Fibroblast of skin of abdomen (primary cell): ENCODE measurements at regions not wholly inside any gene's neighbourhood (a gene's known extent, or its start where the extent isn't known, plus 50 kb on each side); places are given as distances from the start of the nearest gene placed in this dataset.
"Not testable (repeated sequence)": the region's sequence is repeated elsewhere in the genome, so short reads cannot be mapped to it uniquely, and the experiment has no call there.

Experiments used
- DNase-seq: peaks from one replicate; pipeline ENCODE4 v3.0.0-alpha.2; 2013

- DNase-seq: no peak
These were observed 495.6 kb upstream of the PTCHD4 start for GRCh38 chr6:48606618-48607017.

GRCh38 chr6:48597951-48598350, 487.0 kb upstream of the PTCHD4 start:
- no peak for DNase-seq

GRCh38 chr6:48596830-48597229, 485.8 kb upstream of the PTCHD4 start:
- DNase-seq: no peak

GRCh38 chr6:48591158-48591557, 480.2 kb upstream of the PTCHD4 start:
- DNase-seq: not testable (repeated sequence)

DNA sequence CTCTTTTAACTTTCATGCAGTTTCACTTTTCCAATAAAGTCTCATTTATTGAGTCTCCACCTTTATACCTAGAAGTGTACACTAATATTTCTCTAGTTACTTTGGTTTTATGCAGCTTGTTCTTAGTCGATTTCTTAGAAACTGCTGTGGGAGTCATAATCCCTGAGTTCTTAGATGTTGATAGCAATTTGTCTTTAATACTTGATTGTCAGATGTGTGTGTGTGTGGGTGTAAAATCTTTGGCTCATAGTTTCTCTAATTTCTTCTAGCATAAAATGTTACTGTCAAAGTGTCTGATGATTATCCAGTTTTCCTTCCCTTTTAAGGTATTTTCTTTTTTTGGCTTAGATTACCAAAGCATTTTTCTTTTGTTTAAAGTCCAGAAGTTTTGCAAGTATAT, 473.8 kb upstream of the PTCHD4 start:
- no peak for DNase-seq

GRCh38 chr6:48570656-48571055, 459.7 kb upstream of the PTCHD4 start:
- no peak for DNase-seq

DNA sequence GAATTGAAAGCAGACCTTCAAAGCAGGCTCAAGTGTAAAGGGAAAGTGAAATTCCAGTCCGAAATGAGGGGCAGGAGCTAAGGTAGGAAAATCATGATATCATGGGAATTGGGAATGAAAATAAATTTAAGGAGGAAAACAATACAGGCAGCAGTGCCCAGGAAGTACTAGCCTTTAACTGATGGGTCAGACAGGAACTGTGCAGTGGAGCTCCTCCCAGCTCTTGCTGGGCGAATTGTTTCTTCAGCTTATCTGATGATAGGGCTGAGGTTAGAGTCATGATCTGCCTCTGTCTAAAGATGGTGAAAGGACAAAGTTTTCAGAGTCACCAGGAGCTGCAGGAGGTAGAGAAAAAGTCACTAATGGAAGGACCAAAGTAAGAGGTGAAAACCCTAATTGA, 457.9 kb upstream of the PTCHD4 start:
- no peak for DNase-seq

- DNase-seq: peak; percentile 10
These were observed 456.0 kb upstream of the PTCHD4 start for GRCh38 chr6:48567016-48567415.

GRCh38 chr6:48564036-48564820, 453.2 kb upstream of the PTCHD4 start:
- DNase-seq: no peak

GRCh38 chr6:48563433-48563832, 452.4 kb upstream of the PTCHD4 start:
- no peak for DNase-seq

- peak; percentile 47 for DNase-seq
These were observed 449.4 kb upstream of the PTCHD4 start for GRCh38 chr6:48560408-48560807.

- DNase-seq: no peak
These were observed 442.6 kb upstream of the PTCHD4 start for GRCh38 chr6:48553467-48554189.

DNA sequence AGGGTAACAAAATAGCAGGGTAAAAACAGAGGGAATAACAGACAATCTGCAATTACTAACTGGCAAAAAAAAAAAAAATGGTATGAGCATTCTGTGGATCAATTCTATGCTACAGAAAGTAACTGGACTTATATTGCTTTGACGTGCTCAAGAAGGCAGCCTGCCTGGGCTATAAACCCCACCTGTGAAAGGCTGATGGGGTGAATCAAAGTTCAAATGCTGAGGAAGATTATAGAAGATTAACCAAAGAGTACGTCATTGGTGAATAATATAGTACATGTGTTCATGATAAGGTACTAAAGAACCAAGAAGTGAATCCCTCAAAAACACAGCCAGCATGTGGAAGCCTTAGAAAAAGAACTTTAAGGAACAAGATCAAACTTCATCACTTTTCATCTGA, 441.9 kb upstream of the PTCHD4 start:
- DNase-seq: no peak

DNA sequence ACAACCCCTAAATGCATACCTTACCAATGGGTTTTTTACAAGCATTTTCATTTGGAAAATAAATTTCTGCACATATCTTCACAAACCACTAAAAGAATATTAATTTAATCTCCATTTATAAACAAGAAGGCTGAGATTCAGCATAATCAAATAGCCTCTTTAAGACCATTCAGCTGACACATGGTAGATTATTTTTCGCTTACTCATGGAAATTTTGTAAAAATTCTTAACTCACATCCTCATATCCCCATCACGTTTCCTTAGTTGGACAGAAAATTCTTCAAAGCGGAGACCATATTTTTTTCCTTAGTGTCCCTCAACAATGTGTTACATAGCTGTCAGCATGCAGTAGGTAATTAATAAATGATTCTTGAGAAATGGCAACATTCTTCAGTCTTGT, 439.6 kb upstream of the PTCHD4 start:
- DNase-seq: no peak

GRCh38 chr6:48542191-48542590, 431.2 kb upstream of the PTCHD4 start:
- peak; percentile 4 for DNase-seq

DNA sequence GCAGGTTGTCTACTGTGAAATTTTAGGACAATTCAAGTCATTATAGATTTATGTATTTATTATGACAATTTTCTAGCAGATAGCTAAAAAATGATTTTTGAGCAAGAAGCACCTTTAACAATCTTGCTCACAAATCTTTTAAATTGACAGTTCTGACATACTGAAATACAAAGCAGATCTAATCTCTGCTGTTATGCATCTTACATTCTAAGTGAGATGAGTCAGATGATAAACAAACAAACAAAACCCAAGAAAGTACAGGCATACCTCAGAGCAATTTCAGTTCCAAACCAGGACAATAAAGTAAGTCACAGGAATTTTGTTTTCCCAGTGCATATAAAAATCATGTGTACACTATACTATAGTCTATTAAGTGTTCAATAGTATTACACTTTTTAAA, 430.7 kb upstream of the PTCHD4 start:
- DNase-seq: no peak

DNA sequence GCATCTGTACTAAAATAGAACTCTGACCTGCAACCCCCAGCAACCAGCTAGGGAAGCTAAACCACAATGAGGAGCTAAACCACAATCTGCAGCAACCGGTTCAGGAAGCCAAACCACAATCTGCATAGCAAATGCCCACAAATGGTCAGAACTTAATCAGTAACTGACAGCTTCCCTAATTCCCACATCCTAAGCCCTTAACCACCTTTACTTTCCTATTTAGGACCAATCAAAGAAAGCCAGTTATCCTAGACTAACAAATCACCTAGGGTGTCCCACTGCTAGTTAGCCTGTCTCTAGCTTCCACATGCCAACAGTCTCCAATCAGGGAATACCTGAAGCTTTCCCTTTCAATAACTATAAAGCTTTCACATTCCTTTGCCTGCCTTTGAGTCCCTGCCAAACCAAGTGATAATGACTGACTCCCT, 424.6 kb upstream of the PTCHD4 start:
- peak; percentile 65 for DNase-seq

- DNase-seq: not testable (repeated sequence)
These were observed 420.0 kb upstream of the PTCHD4 start for GRCh38 chr6:48530978-48531377.

DNA sequence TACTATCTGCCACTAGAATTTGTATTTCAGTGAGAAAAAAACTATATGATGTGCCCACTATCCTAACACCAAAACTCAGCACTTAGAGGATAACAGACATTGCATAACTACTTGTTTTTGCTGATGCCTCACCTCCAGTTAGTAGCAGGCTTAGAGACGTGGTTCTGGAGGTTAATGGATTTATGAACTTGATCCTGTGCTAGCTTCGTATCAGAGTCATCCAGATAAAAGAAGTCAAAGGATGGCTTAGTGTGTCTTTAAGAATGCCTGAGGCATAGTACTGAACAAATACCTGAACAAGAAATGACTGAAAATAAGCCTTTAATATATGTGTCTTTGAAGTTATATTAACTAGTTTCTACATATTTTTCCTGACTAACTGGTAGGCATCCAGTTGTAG, 414.9 kb upstream of the PTCHD4 start:
- DNase-seq: no peak

DNA sequence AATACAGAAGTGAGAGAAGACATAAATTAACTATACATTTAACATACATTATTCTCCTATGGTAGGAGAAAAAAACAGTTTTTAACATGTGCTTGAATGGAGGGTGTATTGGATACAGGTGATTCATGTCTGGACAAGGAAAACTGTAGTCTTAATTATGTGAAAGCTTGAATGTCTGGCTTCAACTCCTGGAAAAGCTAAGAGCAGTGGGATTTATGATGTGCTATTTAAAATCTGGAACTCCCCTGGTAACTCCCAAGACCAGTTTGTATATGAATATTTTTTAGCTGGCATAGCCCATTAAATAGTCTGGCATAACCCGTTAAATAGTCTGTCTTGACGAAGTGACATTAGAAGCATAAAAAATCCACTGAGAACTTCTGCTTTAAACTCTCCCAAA, 410.0 kb upstream of the PTCHD4 start:
- DNase-seq: no peak

DNA sequence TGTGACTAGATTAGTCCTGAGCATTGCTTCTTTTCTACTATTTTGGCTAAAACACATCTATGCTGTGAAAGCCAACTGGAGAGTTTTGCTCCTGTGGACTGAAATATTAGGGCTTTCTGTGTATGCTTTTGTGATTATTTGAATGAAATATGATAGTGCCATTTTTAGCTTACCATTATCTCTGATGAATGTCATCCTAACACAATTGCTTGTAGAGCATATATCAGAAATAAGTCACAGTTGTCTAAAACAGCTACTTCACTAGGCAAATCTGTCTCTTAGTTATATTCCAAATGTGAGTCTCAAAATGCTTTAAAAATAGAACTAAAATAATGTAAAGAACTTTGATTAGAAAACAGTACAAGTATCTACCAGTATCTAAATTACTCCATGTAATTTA, 401.4 kb upstream of the PTCHD4 start:
- DNase-seq: no peak

- DNase-seq: no peak
These were observed 400.4 kb upstream of the PTCHD4 start for GRCh38 chr6:48511378-48511777.

DNA sequence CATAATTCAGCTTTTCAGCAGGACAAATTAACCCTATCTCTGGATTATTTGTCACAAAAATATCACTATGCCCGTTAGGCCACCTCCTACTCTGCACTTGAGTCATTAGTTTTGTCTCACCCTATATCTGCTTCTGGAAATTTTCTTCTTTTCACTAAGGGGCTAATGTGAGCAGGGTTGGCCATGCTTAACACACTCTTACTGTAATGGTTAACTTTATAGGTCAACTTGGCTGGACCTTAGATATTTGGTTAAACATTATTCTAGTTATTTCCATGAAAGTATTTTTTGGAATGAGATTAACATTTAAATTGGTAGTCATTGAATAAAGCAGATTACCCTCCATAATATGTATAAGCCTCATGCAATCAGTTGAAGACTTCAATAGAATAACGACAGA, 394.6 kb upstream of the PTCHD4 start:
- DNase-seq: no peak

DNA sequence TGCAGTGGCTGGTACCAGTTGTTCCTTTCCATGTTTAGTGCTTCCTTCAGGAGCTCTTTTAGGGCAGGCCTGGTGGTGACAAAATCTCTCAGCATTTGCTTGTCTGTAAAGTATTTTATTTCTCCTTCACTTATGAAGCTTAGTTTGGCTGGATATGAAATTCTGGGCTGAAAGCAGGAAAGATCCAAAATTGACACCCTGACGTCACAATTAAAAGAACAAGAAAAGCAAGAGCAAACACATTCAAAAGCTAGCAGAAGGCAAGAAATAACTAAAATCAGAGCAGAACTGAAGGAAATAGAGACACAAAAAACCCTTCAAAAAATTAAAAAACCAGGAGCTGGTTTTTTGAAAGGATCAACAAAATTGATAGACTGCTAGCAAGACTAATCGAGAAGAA, 382.4 kb upstream of the PTCHD4 start:
- DNase-seq: not testable (repeated sequence)
